ENCODE measurements at regions not wholly inside any gene's neighbourhood (a gene's known extent, or its start where the extent isn't known, plus 50 kb on each side); places are given as distances from the start of the nearest gene placed in this dataset.

DNA sequence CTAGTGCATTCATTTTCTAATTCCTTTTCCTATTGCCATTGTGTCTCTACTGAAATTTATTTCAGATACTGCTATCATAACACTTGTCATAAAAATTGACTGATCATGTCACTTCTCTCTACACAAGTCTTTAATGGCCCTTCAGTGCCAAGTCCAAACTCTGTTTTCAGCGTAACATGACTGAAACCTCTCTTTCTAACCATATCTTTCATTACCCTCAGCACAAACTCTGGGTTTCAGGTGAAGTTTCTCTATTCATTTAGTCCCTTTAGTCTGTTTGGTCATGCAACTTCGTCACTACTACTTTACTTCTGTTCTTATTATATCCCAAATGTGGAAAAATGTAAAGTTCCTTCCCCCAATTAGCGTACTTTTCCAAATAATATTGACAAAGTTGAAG is 234.9 kb downstream of the OGFRL1 start:
- H3K27me3 ChIP-seq, result no peaks in the 10 kb centered on the region
- no peak overlapping the region for H3K4me3 ChIP-seq
- no peak overlapping the region for H3K4me2 ChIP-seq
- H4K20me1 ChIP-seq (ENCODE audit: low read depth), result no peaks in the 10 kb centered on the region
- H2AFZ ChIP-seq (replicated peaks), result no peak overlapping the region
- H3K9me3 Mint-ChIP-seq, result no peaks in the 10 kb centered on the region
- no peaks in the 10 kb centered on the region for H3K36me3 Mint-ChIP-seq
- no peaks in the 10 kb centered on the region for H3K4me1 Mint-ChIP-seq
- no peak overlapping the region for H3K27ac ChIP-seq
- no peak for TF ChIP-seq EZH2 (IDR thresholded peaks at IDR 0.05)
- no peaks in the 10 kb centered on the region for H3K27me3 Mint-ChIP-seq (ENCODE audit: insufficient read depth, low read depth)
- H3K27ac Mint-ChIP-seq, result no peak overlapping the region
- H3K79me2 ChIP-seq (ENCODE audit: low read depth), result no peaks in the 10 kb centered on the region
- no peaks in the 10 kb centered on the region for H3K36me3 ChIP-seq
- DNase-seq (ENCODE audit: low spot score), result no peak
- no peaks in the 10 kb centered on the region for H3K9me3 ChIP-seq (ENCODE audit: low read depth)
- no peaks in the 10 kb centered on the region for H3K4me1 ChIP-seq
- H3K4me3 Mint-ChIP-seq, result no peak overlapping the region
- no peaks in the 10 kb centered on the region for H3F3A ChIP-seq (ENCODE audit: low read depth)
- no peak overlapping the region for H3K9ac ChIP-seq

GRCh38 chr6:71524201-71524600 is 235.6 kb downstream of the OGFRL1 start:
- no peaks in the 10 kb centered on the region for H3K9me3 Mint-ChIP-seq
- H3K27ac Mint-ChIP-seq, result no peak overlapping the region
- no peaks in the 10 kb centered on the region for H3K27me3 ChIP-seq
- no peak overlapping the region for H3K4me3 Mint-ChIP-seq
- no peak for DNase-seq (ENCODE audit: low spot score)
- H3K36me3 Mint-ChIP-seq, result no peaks in the 10 kb centered on the region
- no peaks in the 10 kb centered on the region for H3K36me3 ChIP-seq
- H3K4me3 ChIP-seq, result no peak overlapping the region
- no peak overlapping the region for H3K4me2 ChIP-seq
- no peaks in the 10 kb centered on the region for H3K27me3 Mint-ChIP-seq (ENCODE audit: insufficient read depth, low read depth)
- no peaks in the 10 kb centered on the region for H3K4me1 ChIP-seq
- no peaks in the 10 kb centered on the region for H3F3A ChIP-seq (ENCODE audit: low read depth)
- no peak overlapping the region for H3K27ac ChIP-seq
- TF ChIP-seq EZH2phosphoT487 (IDR thresholded peaks at IDR 0.05) (no peak), EZH2 (IDR thresholded peaks at IDR 0.05) (no peak)
- TF ChIP-seq, protein P1, sequence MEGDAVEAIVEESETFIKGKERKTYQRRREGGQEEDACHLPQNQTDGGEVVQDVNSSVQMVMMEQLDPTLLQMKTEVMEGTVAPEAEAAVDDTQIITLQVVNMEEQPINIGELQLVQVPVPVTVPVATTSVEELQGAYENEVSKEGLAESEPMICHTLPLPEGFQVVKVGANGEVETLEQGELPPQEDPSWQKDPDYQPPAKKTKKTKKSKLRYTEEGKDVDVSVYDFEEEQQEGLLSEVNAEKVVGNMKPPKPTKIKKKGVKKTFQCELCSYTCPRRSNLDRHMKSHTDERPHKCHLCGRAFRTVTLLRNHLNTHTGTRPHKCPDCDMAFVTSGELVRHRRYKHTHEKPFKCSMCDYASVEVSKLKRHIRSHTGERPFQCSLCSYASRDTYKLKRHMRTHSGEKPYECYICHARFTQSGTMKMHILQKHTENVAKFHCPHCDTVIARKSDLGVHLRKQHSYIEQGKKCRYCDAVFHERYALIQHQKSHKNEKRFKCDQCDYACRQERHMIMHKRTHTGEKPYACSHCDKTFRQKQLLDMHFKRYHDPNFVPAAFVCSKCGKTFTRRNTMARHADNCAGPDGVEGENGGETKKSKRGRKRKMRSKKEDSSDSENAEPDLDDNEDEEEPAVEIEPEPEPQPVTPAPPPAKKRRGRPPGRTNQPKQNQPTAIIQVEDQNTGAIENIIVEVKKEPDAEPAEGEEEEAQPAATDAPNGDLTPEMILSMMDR (IDR thresholded peaks at IDR 0.05), result no peak
- H4K20me1 ChIP-seq (ENCODE audit: low read depth), result no peaks in the 10 kb centered on the region
- H3K79me2 ChIP-seq (ENCODE audit: low read depth), result no peaks in the 10 kb centered on the region
- H2AFZ ChIP-seq (replicated peaks), result no peak overlapping the region
- H3K4me1 Mint-ChIP-seq, result no peaks in the 10 kb centered on the region
- no peaks in the 10 kb centered on the region for H3K9me3 ChIP-seq (ENCODE audit: low read depth)
- no peak overlapping the region for H3K9ac ChIP-seq

GRCh38 chr6:71527886-71528285 is 239.3 kb downstream of the OGFRL1 start:
- no peaks in the 10 kb centered on the region for H3K9me3 Mint-ChIP-seq
- Histone ChIP-seq H3F3A (ENCODE audit: low read depth) (no peaks in the 10 kb centered on the region), H3K4me3 (no peak overlapping the region), H4K20me1 (ENCODE audit: low read depth) (no peaks in the 10 kb centered on the region), H3K36me3 (no peaks in the 10 kb centered on the region), H3K27me3 (no peaks in the 10 kb centered on the region), H3K9me3 (ENCODE audit: low read depth) (no peaks in the 10 kb centered on the region), H3K27ac (no peak overlapping the region), H3K4me2 (no peak overlapping the region), H3K4me1 (no peaks in the 10 kb centered on the region), H2AFZ (replicated peaks) (no peak overlapping the region), H3K9ac (no peak overlapping the region), H3K79me2 (ENCODE audit: low read depth) (no peaks in the 10 kb centered on the region)
- no peaks in the 10 kb centered on the region for H3K27me3 Mint-ChIP-seq (ENCODE audit: insufficient read depth, low read depth)
- H3K4me3 Mint-ChIP-seq, result no peak overlapping the region
- peaks cover 3% of the 10 kb centered on the region for H3K4me1 Mint-ChIP-seq
- H3K36me3 Mint-ChIP-seq, result no peaks in the 10 kb centered on the region
- no peak for TF ChIP-seq EZH2 (IDR thresholded peaks at IDR 0.05)
- no peak for TF ChIP-seq EZH2phosphoT487 (IDR thresholded peaks at IDR 0.05)
- TF ChIP-seq, protein P1 (IDR thresholded peaks at IDR 0.05), result no peak
- DNase-seq (ENCODE audit: low spot score), result no peak
- no peak overlapping the region for H3K27ac Mint-ChIP-seq

GRCh38 chr6:71529026-71529425 is 240.4 kb downstream of the OGFRL1 start:
- Histone ChIP-seq H3K36me3 (no peaks in the 10 kb centered on the region), H3K4me1 (no peaks in the 10 kb centered on the region), H3K27me3 (no peaks in the 10 kb centered on the region), H3K4me2 (no peak overlapping the region), H3K9ac (no peak overlapping the region), H3K9me3 (ENCODE audit: low read depth) (no peaks in the 10 kb centered on the region), H4K20me1 (ENCODE audit: low read depth) (no peaks in the 10 kb centered on the region), H3F3A (ENCODE audit: low read depth) (no peaks in the 10 kb centered on the region), H3K4me3 (no peak overlapping the region), H3K79me2 (ENCODE audit: low read depth) (no peaks in the 10 kb centered on the region), H3K27ac (no peak overlapping the region), H2AFZ (replicated peaks) (no peak overlapping the region)
- Mint-ChIP-seq H3K4me1 (peaks cover 3% of the 10 kb centered on the region), H3K27me3 (ENCODE audit: insufficient read depth, low read depth) (no peaks in the 10 kb centered on the region), H3K27ac (no peak overlapping the region), H3K9me3 (no peaks in the 10 kb centered on the region), H3K4me3 (no peak overlapping the region), H3K36me3 (no peaks in the 10 kb centered on the region)
- no peak for DNase-seq (ENCODE audit: low spot score)
- TF ChIP-seq EZH2phosphoT487 (IDR thresholded peaks at IDR 0.05) (no peak), EZH2 (IDR thresholded peaks at IDR 0.05) (no peak)
- TF ChIP-seq, protein P1 (IDR thresholded peaks at IDR 0.05), result no peak

Measured in neural progenitor cell (in vitro differentiated cells).